ENCODE measurements at regions not wholly inside any gene's neighbourhood (a gene's known extent, or its start where the extent isn't known, plus 50 kb on each side); places are given as distances from the start of the nearest gene placed in this dataset.

- in situ Hi-C loops (cut with HindIII; ENCODE audit: low pct_unique_long_range_greater_than_20kb, low sequenced_read_pairs): no loop called here
- DNase-seq (ENCODE audit: low read depth, low spot score): no peak
Measured at GRCh38 chr12:94074216-94074979, 74.0 kb upstream of the PLXNC1 start.

GRCh38 chr12:94074980-94075629 lies 73.3 kb upstream of the PLXNC1 start:
- in situ Hi-C loops (cut with HindIII; ENCODE audit: low pct_unique_long_range_greater_than_20kb, low sequenced_read_pairs): no loop called here
- peak; percentile 71 for DNase-seq (ENCODE audit: low read depth, low spot score)

- in situ Hi-C loops (cut with HindIII; ENCODE audit: low pct_unique_long_range_greater_than_20kb, low sequenced_read_pairs): no loop called here
- no peak for DNase-seq (ENCODE audit: low read depth, low spot score)
Measured at GRCh38 chr12:94077209-94077608, 71.2 kb upstream of the PLXNC1 start.

- no peak for DNase-seq (ENCODE audit: low read depth, low spot score)
- in situ Hi-C loops (cut with HindIII; ENCODE audit: low pct_unique_long_range_greater_than_20kb, low sequenced_read_pairs): no loop called here
Measured at GRCh38 chr12:94078138-94078723, 70.1 kb upstream of the PLXNC1 start.

GRCh38 chr12:94078736-94079509 lies 69.5 kb upstream of the PLXNC1 start:
- in situ Hi-C loops (cut with HindIII; ENCODE audit: low pct_unique_long_range_greater_than_20kb, low sequenced_read_pairs): no loop called here
- no peak for DNase-seq (ENCODE audit: low read depth, low spot score)

GRCh38 chr12:94079566-94080340 lies 68.6 kb upstream of the PLXNC1 start:
- no peak for DNase-seq (ENCODE audit: low read depth, low spot score)
- in situ Hi-C loops (cut with HindIII; ENCODE audit: low pct_unique_long_range_greater_than_20kb, low sequenced_read_pairs): no loop called here

DNA sequence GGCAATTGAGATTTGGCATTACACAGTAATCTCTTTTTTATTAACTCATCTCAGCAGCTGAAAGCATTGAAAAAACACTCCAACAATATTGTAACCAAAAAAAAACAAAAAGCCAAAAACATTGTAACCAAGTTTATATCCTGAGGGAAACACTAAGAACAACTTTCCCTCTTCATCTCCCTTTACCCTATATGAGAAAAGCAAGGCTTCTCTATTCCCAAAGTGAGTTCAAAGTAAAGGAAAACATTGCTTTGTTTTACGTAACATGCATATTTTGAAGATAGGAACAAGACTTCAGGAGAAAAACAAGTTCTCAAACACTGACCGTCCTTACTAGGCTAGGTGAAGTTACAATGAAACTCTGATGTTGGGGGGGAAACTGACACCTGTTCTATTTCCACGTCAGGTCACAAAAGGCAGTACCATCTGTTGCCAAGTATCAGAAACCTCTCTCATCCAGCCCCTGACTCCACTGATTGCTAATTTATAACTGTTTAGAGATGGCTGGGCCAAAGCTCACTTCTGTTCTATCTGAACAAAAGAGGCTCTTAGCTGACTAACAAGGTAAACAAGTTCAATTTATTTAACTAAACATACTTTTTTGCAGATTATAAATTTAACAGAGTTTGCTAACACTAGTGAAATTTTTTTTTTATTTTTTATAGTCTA lies 67.9 kb upstream of the PLXNC1 start:
- no peak for DNase-seq (ENCODE audit: low read depth, low spot score)
- in situ Hi-C loops (cut with HindIII; ENCODE audit: low pct_unique_long_range_greater_than_20kb, low sequenced_read_pairs): no loop called here

GRCh38 chr12:94082690-94083089 lies 65.7 kb upstream of the PLXNC1 start:
- DNase-seq (ENCODE audit: low read depth, low spot score): no peak
- in situ Hi-C loops (cut with HindIII; ENCODE audit: low pct_unique_long_range_greater_than_20kb, low sequenced_read_pairs): no loop called here

- no peak for DNase-seq (ENCODE audit: low read depth, low spot score)
- in situ Hi-C loops (cut with HindIII; ENCODE audit: low pct_unique_long_range_greater_than_20kb, low sequenced_read_pairs): no loop called here
Measured at GRCh38 chr12:94089891-94090290, 58.5 kb upstream of the PLXNC1 start.

GRCh38 chr12:94091624-94092023 lies 56.8 kb upstream of the PLXNC1 start:
- in situ Hi-C loops (cut with HindIII; ENCODE audit: low pct_unique_long_range_greater_than_20kb, low sequenced_read_pairs): no loop called here
- DNase-seq (ENCODE audit: low read depth, low spot score): no peak

GRCh38 chr12:94092516-94093241 lies 55.7 kb upstream of the PLXNC1 start:
- in situ Hi-C loops (cut with HindIII; ENCODE audit: low pct_unique_long_range_greater_than_20kb, low sequenced_read_pairs): no loop called here
- no peak for DNase-seq (ENCODE audit: low read depth, low spot score)

DNA sequence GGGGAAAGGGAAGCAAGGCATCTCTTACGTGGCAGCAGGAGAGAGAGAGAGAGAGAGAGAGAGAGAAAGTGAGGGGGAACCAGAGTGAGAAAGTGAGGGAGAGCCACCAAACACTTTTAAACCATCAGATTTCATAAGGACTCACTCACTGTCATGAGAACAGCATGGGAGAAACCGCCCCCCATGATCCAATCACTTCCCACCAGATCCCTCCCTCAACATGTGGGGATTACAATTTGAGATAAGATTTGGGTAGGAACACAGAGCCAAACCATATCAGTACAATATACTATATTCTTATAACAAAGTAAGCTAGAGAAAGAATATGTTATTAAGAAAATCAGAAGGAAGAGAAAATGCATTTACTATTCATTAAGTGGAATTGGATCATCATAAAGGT lies 53.7 kb upstream of the PLXNC1 start:
- in situ Hi-C loops (cut with HindIII; ENCODE audit: low pct_unique_long_range_greater_than_20kb, low sequenced_read_pairs): no loop called here
- DNase-seq (ENCODE audit: low read depth, low spot score): no peak

DNA sequence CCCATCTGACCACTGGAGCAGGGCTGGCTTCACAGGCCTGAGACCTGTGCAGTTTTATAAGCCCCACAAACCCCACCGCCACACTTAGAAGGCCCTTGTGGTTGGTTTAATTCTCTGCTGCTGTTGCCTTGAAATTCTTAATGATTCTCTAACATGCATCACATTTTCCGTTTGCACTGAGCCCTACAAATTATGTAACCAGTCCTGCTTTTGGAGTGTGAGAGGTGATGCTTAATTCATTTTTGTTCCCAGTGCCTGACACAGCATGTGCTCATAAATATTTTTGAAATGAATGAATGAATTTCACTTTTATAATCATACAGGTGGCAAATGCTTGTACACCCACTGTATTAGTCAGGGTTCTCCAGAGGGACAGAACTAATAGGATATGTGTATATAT lies 52.8 kb upstream of the PLXNC1 start:
- in situ Hi-C loops (cut with HindIII; ENCODE audit: low pct_unique_long_range_greater_than_20kb, low sequenced_read_pairs): no loop called here

GRCh38 chr12:94098466-94098865 lies 49.9 kb upstream of the PLXNC1 start:
- in situ Hi-C loops (cut with HindIII; ENCODE audit: low pct_unique_long_range_greater_than_20kb, low sequenced_read_pairs): no loop called here
- DNase-seq (ENCODE audit: low read depth, low spot score): no peak

More for the DNA sequence above, 52.8 kb upstream of the PLXNC1 start:
- no peak for DNase-seq (ENCODE audit: low read depth, low spot score)
